Erythroblast (primary cell): ENCODE measurements at regions not wholly inside any gene's neighbourhood (a gene's known extent, or its start where the extent isn't known, plus 50 kb on each side); places are given as distances from the start of the nearest gene placed in this dataset.

Experiments used
- GATA1 ChIP-seq: IDR thresholded peaks from 2 replicates; pipeline ENCODE4 v1.6.1; 2011; ENCODE audit warnings: low read depth, mild to moderate bottlenecking, control low read depth, low read length, moderate library complexity
- POLR2A ChIP-seq: IDR thresholded peaks from 2 replicates; pipeline ENCODE4 v1.6.1; 2011; ENCODE audit warnings: mild to moderate bottlenecking, low read length

- TF ChIP-seq POLR2A (no peak), GATA1 (no peak)
Measured at GRCh38 chr5:39721394-39721793, 296.6 kb upstream of the DAB2 start.
